ENCODE measurements at regions not wholly inside any gene's neighbourhood (a gene's known extent, or its start where the extent isn't known, plus 50 kb on each side); places are given as distances from the start of the nearest gene placed in this dataset.

- no peak for TF ChIP-seq SP1 (IDR thresholded peaks at IDR 0.05)
- no peak for TF ChIP-seq FOXM1 (IDR thresholded peaks at IDR 0.05; ENCODE audit: borderline replicate concordance)
- TF ChIP-seq SUZ12 (IDR thresholded peaks at IDR 0.05): no peak
- TF ChIP-seq HDGF (IDR thresholded peaks at IDR 0.05; ENCODE audit: borderline replicate concordance): no peak
- no peak for TF ChIP-seq ELF4 (IDR thresholded peaks at IDR 0.05)
- TF ChIP-seq TARDBP (IDR thresholded peaks at IDR 0.05): no peak
- TF ChIP-seq CTBP1 (IDR thresholded peaks at IDR 0.05; ENCODE audit: borderline replicate concordance): no peak
- no peak for TF ChIP-seq FOXA1 (IDR thresholded peaks at IDR 0.05)
- no peak for TF ChIP-seq ARNT (IDR thresholded peaks at IDR 0.05)
- no peak for TF ChIP-seq FOXK2 (IDR thresholded peaks at IDR 0.05)
- TF ChIP-seq BHLHE40 (IDR thresholded peaks at IDR 0.05; ENCODE audit: borderline replicate concordance): no peak
These were observed 123.1 kb downstream of the BTC start for GRCh38 chr4:74671080-74671698.
